ENCODE measurements at regions not wholly inside any gene's neighbourhood (a gene's known extent, or its start where the extent isn't known, plus 50 kb on each side); places are given as distances from the start of the nearest gene placed in this dataset.

DNA sequence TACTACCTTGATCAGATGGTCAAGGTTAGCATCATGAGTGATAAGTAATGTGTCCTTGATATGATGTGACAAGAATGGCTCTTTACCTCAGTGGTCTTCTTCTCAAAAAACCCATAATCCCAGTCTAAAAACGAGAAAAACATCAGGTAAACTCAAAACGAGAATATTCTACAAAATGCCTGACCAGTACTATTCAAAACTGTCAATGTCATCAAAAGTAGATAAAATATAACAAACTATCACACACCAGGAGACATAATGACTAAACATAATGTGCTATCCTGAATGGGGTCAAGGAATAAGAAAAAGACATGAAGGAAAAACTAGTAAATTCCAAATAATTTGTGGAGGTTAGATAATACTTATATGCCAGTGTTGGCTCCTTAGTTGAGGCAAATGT is 85.2 kb upstream of the PDHA2 start:
- H3K27ac ChIP-seq (ENCODE audit: low read depth in 1 of 2, low read length in 2 of 2): no peak overlapping the region
- Mint-ChIP-seq H3K27ac (no peak overlapping the region), H3K36me3 (ENCODE audit: low read depth) (no peaks in the 10 kb centered on the region), H3K9me3 (no peaks in the 10 kb centered on the region), H3K4me1 (ENCODE audit: low read depth) (no peaks in the 10 kb centered on the region), H3K4me3 (no peak overlapping the region), H3K27me3 (no peaks in the 10 kb centered on the region)
- TF ChIP-seq, protein P1, sequence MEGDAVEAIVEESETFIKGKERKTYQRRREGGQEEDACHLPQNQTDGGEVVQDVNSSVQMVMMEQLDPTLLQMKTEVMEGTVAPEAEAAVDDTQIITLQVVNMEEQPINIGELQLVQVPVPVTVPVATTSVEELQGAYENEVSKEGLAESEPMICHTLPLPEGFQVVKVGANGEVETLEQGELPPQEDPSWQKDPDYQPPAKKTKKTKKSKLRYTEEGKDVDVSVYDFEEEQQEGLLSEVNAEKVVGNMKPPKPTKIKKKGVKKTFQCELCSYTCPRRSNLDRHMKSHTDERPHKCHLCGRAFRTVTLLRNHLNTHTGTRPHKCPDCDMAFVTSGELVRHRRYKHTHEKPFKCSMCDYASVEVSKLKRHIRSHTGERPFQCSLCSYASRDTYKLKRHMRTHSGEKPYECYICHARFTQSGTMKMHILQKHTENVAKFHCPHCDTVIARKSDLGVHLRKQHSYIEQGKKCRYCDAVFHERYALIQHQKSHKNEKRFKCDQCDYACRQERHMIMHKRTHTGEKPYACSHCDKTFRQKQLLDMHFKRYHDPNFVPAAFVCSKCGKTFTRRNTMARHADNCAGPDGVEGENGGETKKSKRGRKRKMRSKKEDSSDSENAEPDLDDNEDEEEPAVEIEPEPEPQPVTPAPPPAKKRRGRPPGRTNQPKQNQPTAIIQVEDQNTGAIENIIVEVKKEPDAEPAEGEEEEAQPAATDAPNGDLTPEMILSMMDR (IDR thresholded peaks at IDR 0.05): no peak
- H3K36me3 ChIP-seq (ENCODE audit: insufficient read depth, low read length): no peaks in the 10 kb centered on the region
- H3K4me3 ChIP-seq (ENCODE audit: low read length): no peak overlapping the region
- DNase-seq (no peak), ATAC-seq (ENCODE audit: poor library complexity) (no peak)
- ChIA-PET CTCF (no interaction called here), POLR2A (no interaction called here)
- no peaks in the 10 kb centered on the region for H3K9me3 ChIP-seq (ENCODE audit: control insufficient read depth in 1 of 2, insufficient read depth in 1 of 2, low read length in 2 of 2)
- H3K4me1 ChIP-seq (ENCODE audit: insufficient read depth, low read length): no peaks in the 10 kb centered on the region
- intact Hi-C loops (cut with DNase I, micrococcal nuclease): no loop called here
- no peaks in the 10 kb centered on the region for H3K27me3 ChIP-seq (ENCODE audit: control insufficient read depth in 1 of 2, insufficient read depth in 2 of 2, low read length in 2 of 2)

- H3K4me1 ChIP-seq (ENCODE audit: insufficient read depth, low read length): no peaks in the 10 kb centered on the region
- H3K9me3 Mint-ChIP-seq: peaks cover 7% of the 10 kb centered on the region
- no peaks in the 10 kb centered on the region for H3K4me1 Mint-ChIP-seq (ENCODE audit: low read depth)
- ATAC-seq (ENCODE audit: poor library complexity) (no peak), DNase-seq (no peak)
- TF ChIP-seq, protein P1 (IDR thresholded peaks at IDR 0.05): no peak
- ChIA-PET CTCF (no interaction called here), POLR2A (no interaction called here)
- H3K27ac Mint-ChIP-seq: no peak overlapping the region
- no peaks in the 10 kb centered on the region for H3K36me3 ChIP-seq (ENCODE audit: insufficient read depth, low read length)
- peaks cover 0 to under 1% of the 10 kb centered on the region in 2 experiments for H3K9me3 ChIP-seq (ENCODE audit: control insufficient read depth in 1 of 2, insufficient read depth in 1 of 2, low read length in 2 of 2)
- H3K27ac ChIP-seq (ENCODE audit: low read depth in 1 of 2, low read length in 2 of 2): no peak overlapping the region
- H3K27me3 ChIP-seq (ENCODE audit: control insufficient read depth in 1 of 2, insufficient read depth in 2 of 2, low read length in 2 of 2): no peaks in the 10 kb centered on the region
- no peaks in the 10 kb centered on the region for H3K27me3 Mint-ChIP-seq
- H3K4me3 Mint-ChIP-seq: no peak overlapping the region
- H3K36me3 Mint-ChIP-seq (ENCODE audit: low read depth): no peaks in the 10 kb centered on the region
- intact Hi-C loops (cut with DNase I, micrococcal nuclease): no loop called here
- H3K4me3 ChIP-seq (ENCODE audit: low read length): no peak overlapping the region
Measured at GRCh38 chr4:95749204-95749603, 90.7 kb upstream of the PDHA2 start.

DNA sequence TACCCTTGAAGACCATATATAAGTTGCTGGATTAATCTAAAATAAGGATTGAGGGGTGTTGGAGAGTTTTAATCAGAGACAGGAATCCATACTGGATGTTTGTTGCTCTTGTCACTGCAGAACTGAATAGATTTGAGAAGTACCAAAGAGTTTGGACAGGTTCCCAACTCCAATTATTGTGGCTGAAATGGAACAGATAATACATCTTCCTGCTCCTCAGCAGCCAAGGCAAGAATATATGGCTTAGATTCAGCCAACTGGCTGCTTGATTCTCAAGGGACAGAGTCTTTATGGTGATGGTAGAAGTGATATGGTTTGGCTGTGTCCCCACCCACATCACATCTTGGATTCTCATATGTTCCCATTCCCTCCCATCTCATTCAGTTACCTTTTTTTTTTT is 97.0 kb upstream of the PDHA2 start:
- no peaks in the 10 kb centered on the region for H3K27me3 Mint-ChIP-seq
- H3K4me1 Mint-ChIP-seq (ENCODE audit: low read depth): no peaks in the 10 kb centered on the region
- TF ChIP-seq, protein P1 (IDR thresholded peaks at IDR 0.05): no peak
- H3K27ac Mint-ChIP-seq: no peak overlapping the region
- no peaks in the 10 kb centered on the region for H3K36me3 Mint-ChIP-seq (ENCODE audit: low read depth)
- Histone ChIP-seq H3K4me1 (ENCODE audit: insufficient read depth, low read length) (no peaks in the 10 kb centered on the region), H3K4me3 (ENCODE audit: low read length) (no peak overlapping the region), H3K9me3 (ENCODE audit: control insufficient read depth in 1 of 2, insufficient read depth in 1 of 2, low read length in 2 of 2) (peaks cover 0 to 4% of the 10 kb centered on the region in 2 experiments), H3K27ac (ENCODE audit: low read depth in 1 of 2, low read length in 2 of 2) (no peak overlapping the region), H3K27me3 (ENCODE audit: control insufficient read depth in 1 of 2, insufficient read depth in 2 of 2, low read length in 2 of 2) (no peaks in the 10 kb centered on the region), H3K36me3 (ENCODE audit: insufficient read depth, low read length) (no peaks in the 10 kb centered on the region)
- DNase-seq (no peak), ATAC-seq (ENCODE audit: poor library complexity) (no peak)
- H3K9me3 Mint-ChIP-seq: peaks cover 7% of the 10 kb centered on the region
- H3K4me3 Mint-ChIP-seq: no peak overlapping the region
- CTCF ChIA-PET: interaction anchor here (0.7 kb wide), 1 partner anchor 652 kb away, joined by 3 read pairs; no protein-coding TSS in a partner anchor
- POLR2A ChIA-PET: no interaction called here
- intact Hi-C loops (cut with DNase I, micrococcal nuclease): loop anchor here in 1 of 2 experiments (2.0 kb wide), 1 partner anchor 58 kb away; no protein-coding TSS in a partner anchor
